ENCODE measurements at regions not wholly inside any gene's neighbourhood (a gene's known extent, or its start where the extent isn't known, plus 50 kb on each side); places are given as distances from the start of the nearest gene placed in this dataset.

DNA sequence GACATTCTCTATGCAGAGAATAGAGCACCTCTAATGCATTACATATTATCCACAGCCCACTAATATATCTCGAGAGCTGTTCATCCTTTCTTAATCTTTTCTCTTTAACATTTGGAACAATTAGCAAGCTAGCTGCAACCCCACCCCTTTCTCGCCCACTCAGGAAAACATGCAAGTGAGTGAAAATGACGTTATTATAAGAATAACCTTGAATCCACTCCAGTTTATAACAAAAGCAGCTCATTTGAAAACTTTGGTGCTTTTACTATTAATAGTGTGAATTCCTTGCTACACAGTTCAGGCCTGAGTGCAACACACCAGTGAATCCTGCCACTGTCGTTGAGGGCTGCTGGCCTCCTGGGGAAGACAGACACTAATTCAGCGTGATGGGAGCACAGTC, 63.3 kb upstream of the BMAL1 start:
- POLR2A ChIA-PET (ENCODE audit: partially characterized antibody), result no interaction called here
- CTCF ChIA-PET (ENCODE audit: partially characterized antibody), result interaction anchor here (0.6 to 10.7 kb wide), 17 partner anchors 8 to 447 kb away, joined by 3 to 98 read pairs (median 4); no protein-coding TSS in a partner anchor

More for the DNA sequence above, 63.3 kb upstream of the BMAL1 start:
- Histone ChIP-seq H3K9me3 (ENCODE audit: insufficient read depth in 2 of 2, low read depth in 1 of 2, low read length in 1 of 2) (no peaks in the 10 kb centered on the region), H2BK120ac (replicated peaks; ENCODE audit: low read depth, low read length) (no peak overlapping the region), H2BK15ac (ENCODE audit: low read length) (no peak overlapping the region), H2BK20ac (ENCODE audit: low read length) (no peak overlapping the region), H3K27me3 (replicated peaks in 1 of 4; ENCODE audit: control insufficient read depth in 3 of 4, extremely low read depth in 1 of 4, insufficient read depth in 3 of 4, low read length in 3 of 4) (peaks cover 0 to 1% (median 0%) of the 10 kb centered on the region in 4 experiments; a peak in 1 of 7 replicates), H4K8ac (ENCODE audit: extremely low read depth, insufficient read depth, low read length) (no peak overlapping the region), H2BK12ac (ENCODE audit: low read depth, low read length) (no peak overlapping the region), H3K18ac (ENCODE audit: extremely low read depth, low read length) (no peak overlapping the region), H3K56ac (replicated peaks; ENCODE audit: insufficient read length, low read depth, low read length) (no peak overlapping the region), H3K27ac (ENCODE audit: low read depth, low read length) (no peak overlapping the region), H2BK5ac (ENCODE audit: low read depth, low read length) (no peak overlapping the region), H3K23me2 (ENCODE audit: low read depth, low read length) (no peaks in the 10 kb centered on the region), H3K79me1 (ENCODE audit: low read depth, low read length) (no peaks in the 10 kb centered on the region), H2AK5ac (ENCODE audit: low read depth, low read length) (no peak overlapping the region), H3K9ac (replicated peaks in 1 of 4; ENCODE audit: extremely low read depth in 1 of 4, low read depth in 3 of 4, low read length in 3 of 4) (no peak overlapping the region), H3K4me2 (ENCODE audit: insufficient read depth in 1 of 2, low read depth in 2 of 2, low read length in 2 of 2) (no peak overlapping the region), H3K79me2 (ENCODE audit: control insufficient read depth in 1 of 2, insufficient read depth in 2 of 2, low read length in 2 of 2) (no peaks in the 10 kb centered on the region), H4K91ac (replicated peaks; ENCODE audit: insufficient read length, low read length) (no peak overlapping the region), H3K23ac (ENCODE audit: insufficient read length) (no peak overlapping the region), H2AFZ (ENCODE audit: low read length) (no peak overlapping the region), H3K4me1 (replicated peaks in 1 of 4; ENCODE audit: control insufficient read depth in 3 of 4, insufficient read depth in 4 of 4, low read length in 3 of 4) (peaks cover 0 to 6% (median 2%) of the 10 kb centered on the region in 4 experiments; a peak in 2 of 7 replicates), H4K5ac (ENCODE audit: insufficient read length, low read depth, low read length) (no peak overlapping the region), H3K4me3 (ENCODE audit: extremely low read depth in 1 of 4, insufficient read depth in 2 of 4, low read depth in 3 of 4, low read length in 4 of 4) (no peak overlapping the region), H3K4ac (replicated peaks; ENCODE audit: insufficient read length, low read depth, low read length) (no peak overlapping the region), H4K20me1 (replicated peaks in 1 of 2; ENCODE audit: control insufficient read depth in 1 of 2, insufficient read depth in 2 of 2, low read length in 2 of 2) (no peaks in the 10 kb centered on the region), H3K36me3 (ENCODE audit: control insufficient read depth in 2 of 4, insufficient read depth in 4 of 4, low read length in 3 of 4) (no peaks in the 10 kb centered on the region), H3K14ac (ENCODE audit: insufficient read length) (no peak overlapping the region)
- FAIRE-seq (no peak), DNase-seq (ENCODE audit: low read depth in 1 of 2, low spot score in 2 of 2) (no peak)
- TF ChIP-seq SRF (IDR thresholded peaks at IDR 0.05; ENCODE audit: low read depth, low read length), result no peak
- TF ChIP-seq POLR2A (IDR thresholded peaks at IDR 0.05; ENCODE audit: control extremely low read depth in 1 of 2, low read depth in 2 of 2, low read length in 2 of 2), result no peak
- no peak for TF ChIP-seq TAF7 (optimal IDR thresholded peaks at IDR 0.05; ENCODE audit: borderline replicate concordance, low read depth, low read length)
- no peak for TF ChIP-seq SIRT6 (IDR thresholded peaks at IDR 0.05; ENCODE audit: low read length)
- no peak for TF ChIP-seq SP1 (IDR thresholded peaks at IDR 0.05; ENCODE audit: low read depth, low read length)
- TF ChIP-seq TEAD4 (IDR thresholded peaks at IDR 0.05; ENCODE audit: low read depth, low read length), result no peak
- TF ChIP-seq, protein P1, sequence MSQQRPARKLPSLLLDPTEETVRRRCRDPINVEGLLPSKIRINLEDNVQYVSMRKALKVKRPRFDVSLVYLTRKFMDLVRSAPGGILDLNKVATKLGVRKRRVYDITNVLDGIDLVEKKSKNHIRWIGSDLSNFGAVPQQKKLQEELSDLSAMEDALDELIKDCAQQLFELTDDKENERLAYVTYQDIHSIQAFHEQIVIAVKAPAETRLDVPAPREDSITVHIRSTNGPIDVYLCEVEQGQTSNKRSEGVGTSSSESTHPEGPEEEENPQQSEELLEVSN (IDR thresholded peaks at IDR 0.05), result no peak
- TF ChIP-seq CREB1 (IDR thresholded peaks at IDR 0.05), result no peak
- no peak for TF ChIP-seq HDAC6 (IDR thresholded peaks at IDR 0.05; ENCODE audit: low read depth, low read length)
- TF ChIP-seq POLR2AphosphoS5 (IDR thresholded peaks at IDR 0.05; ENCODE audit: low read depth, low read length), result no peak
- TF ChIP-seq RAD21 (IDR thresholded peaks at IDR 0.05 in 1 of 2, conservative IDR thresholded peaks at IDR 0.05 in 1 of 2; ENCODE audit: low read depth in 2 of 2, low read length in 2 of 2), result no peak
- TF ChIP-seq, protein P2, sequence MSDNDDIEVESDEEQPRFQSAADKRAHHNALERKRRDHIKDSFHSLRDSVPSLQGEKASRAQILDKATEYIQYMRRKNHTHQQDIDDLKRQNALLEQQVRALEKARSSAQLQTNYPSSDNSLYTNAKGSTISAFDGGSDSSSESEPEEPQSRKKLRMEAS (IDR thresholded peaks at IDR 0.05), result no peak
- no peak for TF ChIP-seq CBX8 (IDR thresholded peaks at IDR 0.05; ENCODE audit: borderline replicate concordance, low read depth, low read length)
- no peak for TF ChIP-seq KDM1A (IDR thresholded peaks at IDR 0.05; ENCODE audit: borderline replicate concordance, low read length)
- no peak for TF ChIP-seq NRF1 (IDR thresholded peaks at IDR 0.05; ENCODE audit: low read depth, low read length)
- WGBS, 2 experiments (ENCODE audit: extremely low coverage in 1 of 2, insufficient coverage in 1 of 2, insufficient read length in 1 of 2, insufficient replicate concordance in 2 of 2, low coverage in 1 of 2, low lambda C conversion rate in 2 of 2, missing lambda C conversion rate in 1 of 2), result 82% methylated on average over 5 of the region's 5 CpGs; no CpG with 5 or more reads in 1 of the 2 experiments
